Caco-2 (cell line): ENCODE measurements at regions not wholly inside any gene's neighbourhood (a gene's known extent, or its start where the extent isn't known, plus 50 kb on each side); places are given as distances from the start of the nearest gene placed in this dataset.

Experiments used
- BruUV-seq: library from RNA; stranded (reverse); fragments of 400-500 nt; replicated peaks from 2 replicates; lab custom pipeline; 2021; lab: Mats Ljungman, UMichigan
- CTCF ChIA-PET: fragments of 300-600 bp; sonication (Branson Sonifier 250); formaldehyde crosslinking; loops from one replicate; lab custom pipeline; 2022; ENCODE audit warnings: antibody characterized with exemption; lab: Charles Lee
- POLR2A ChIA-PET: fragments of 300-600 bp; sonication (Branson Sonifier 250); formaldehyde crosslinking; loops from one replicate; lab custom pipeline; 2022; ENCODE audit warnings: antibody characterized with exemption; lab: Charles Lee
- DNase-seq, 2 experiments: peaks; one replicate each; pipeline versions ENCODE4 v3.0.0 to v3.0.0-alpha.2; 2020 to 2022
- H3K27me3 ChIP-seq: replicated peaks from 2 replicates; pipeline ENCODE4 v1.6.0; 2011; ENCODE audit warnings: low read length; ENCODE audit not compliant: control insufficient read depth, insufficient read depth
- H3K36me3 ChIP-seq: 2 replicates; pipeline ENCODE4 v1.5.1; 2011; ENCODE audit warnings: low read length; ENCODE audit not compliant: control insufficient read depth, insufficient read depth
- H3K4me1 ChIP-seq: fragments of 250-450 bp; sonication (Bioruptor Pico); 2 replicates; pipeline ENCODE4 v1.5.1; 2020; ENCODE audit warnings: mild to moderate bottlenecking
- H3K4me3 ChIP-seq: 2 replicates; pipeline ENCODE4 v1.5.1; 2011; ENCODE audit warnings: low read depth, mild to moderate bottlenecking, control low read depth, low read length
- H3K9me3 ChIP-seq: fragments of 250-450 bp; sonication (Bioruptor Pico); 2 replicates; pipeline ENCODE4 v1.5.1; 2020; ENCODE audit warnings: mild to moderate bottlenecking, moderate library complexity
- H3K27ac Mint-ChIP-seq: one replicate; pipeline ENCODE4 v1.8.0; 2022; ENCODE audit warnings: mixed read lengths; ENCODE audit not compliant: unreplicated experiment
- H3K27me3 Mint-ChIP-seq: one replicate; pipeline ENCODE4 v1.8.0; 2022; ENCODE audit warnings: mixed read lengths; ENCODE audit not compliant: insufficient read depth, unreplicated experiment
- H3K36me3 Mint-ChIP-seq: one replicate; pipeline ENCODE4 v1.8.0; 2022; ENCODE audit warnings: mild to moderate bottlenecking, mixed read lengths; ENCODE audit not compliant: insufficient read depth, unreplicated experiment
- H3K4me1 Mint-ChIP-seq: one replicate; pipeline ENCODE4 v1.8.0; 2022; ENCODE audit warnings: low read depth, mixed read lengths; ENCODE audit not compliant: unreplicated experiment
- H3K4me3 Mint-ChIP-seq: one replicate; pipeline ENCODE4 v1.8.0; 2022; ENCODE audit warnings: mild to moderate bottlenecking, moderate library complexity, mixed read lengths; ENCODE audit not compliant: unreplicated experiment
- H3K9me3 Mint-ChIP-seq: one replicate; pipeline ENCODE4 v1.8.0; 2022; ENCODE audit warnings: mixed read lengths; ENCODE audit not compliant: unreplicated experiment
- CTCF ChIP-seq, 2 experiments: fragments of 200-600 bp in 1 of 2; IDR thresholded peaks; 1 replicate in 1 of 2; 2 replicates in 1 of 2; pipeline versions ENCODE4 v1.5.1 to v1.8.0; 2011 to 2022; ENCODE audit warnings: antibody characterized with exemption in 1 of 2, control low read depth in 1 of 2, inconsistent platforms in 1 of 2, low read depth in 1 of 2, low read length in 1 of 2, mild to moderate bottlenecking in 1 of 2, moderate library complexity in 1 of 2; ENCODE audit not compliant: insufficient read depth in 1 of 2, severe bottlenecking in 1 of 2, unreplicated experiment in 1 of 2
- intact Hi-C: fragments of 100-400 bp; cut with micrococcal nuclease; formaldehyde crosslinking; loops from one replicate; pipeline ENCODE4 v1.10.0; 2022; ENCODE audit not compliant: unreplicated experiment

GRCh38 chr2:217636991-217637561 lies 365.7 kb downstream of the TNS1 start:
- intact Hi-C loops, result no loop called here
- ChIA-PET POLR2A (no interaction called here), CTCF (no interaction called here)
- Mint-ChIP-seq H3K27ac (no peak overlapping the region), H3K4me1 (no peaks in the 10 kb centered on the region), H3K27me3 (peaks cover 3% of the 10 kb centered on the region), H3K36me3 (no peaks in the 10 kb centered on the region), H3K9me3 (no peaks in the 10 kb centered on the region), H3K4me3 (no peak overlapping the region)
- no TSS peak for BruUV-seq
- Histone ChIP-seq H3K27me3 (no peaks in the 10 kb centered on the region), H3K4me1 (no peaks in the 10 kb centered on the region), H3K4me3 (no peak overlapping the region), H3K9me3 (0 out of 2 replicates have a peak, but pooled peaks cover 5% of the 10 kb centered on the region), H3K36me3 (no peaks in the 10 kb centered on the region)
- TF ChIP-seq CTCF (IDR thresholded peaks at IDR 0.05; ENCODE audit: insufficient read depth in 1 of 2, low read depth in 1 of 2, low read length in 1 of 2, severe bottlenecking in 1 of 2, unreplicated experiment in 1 of 2), result no peak
- DNase-seq, result no peak

- peaks cover 3% of the 10 kb centered on the region for H3K27me3 Mint-ChIP-seq
- no peak overlapping the region for H3K4me3 Mint-ChIP-seq
These were observed 366.2 kb downstream of the TNS1 start for GRCh38 chr2:217636578-217636977.

GRCh38 chr2:217634871-217635270 lies 367.9 kb downstream of the TNS1 start:
- Histone ChIP-seq H3K27me3 (no peaks in the 10 kb centered on the region), H3K4me3 (no peak overlapping the region), H3K9me3 (no peaks in the 10 kb centered on the region), H3K36me3 (no peaks in the 10 kb centered on the region), H3K4me1 (no peaks in the 10 kb centered on the region)
- H3K4me1 Mint-ChIP-seq, result no peaks in the 10 kb centered on the region
- ChIA-PET POLR2A (no interaction called here), CTCF (no interaction called here)
- BruUV-seq, result no TSS peak
- intact Hi-C loops, result no loop called here
- no peaks in the 10 kb centered on the region for H3K9me3 Mint-ChIP-seq
- no peak for TF ChIP-seq CTCF (IDR thresholded peaks at IDR 0.05; ENCODE audit: insufficient read depth in 1 of 2, low read depth in 1 of 2, low read length in 1 of 2, severe bottlenecking in 1 of 2, unreplicated experiment in 1 of 2)
- H3K27ac Mint-ChIP-seq, result no peak overlapping the region
- H3K27me3 Mint-ChIP-seq, result peaks cover 3% of the 10 kb centered on the region
- DNase-seq, result no peak
- no peaks in the 10 kb centered on the region for H3K36me3 Mint-ChIP-seq
- H3K4me3 Mint-ChIP-seq, result no peak overlapping the region

More at GRCh38 chr2:217636578-217636977, 366.2 kb downstream of the TNS1 start:
- Histone ChIP-seq H3K4me1 (no peaks in the 10 kb centered on the region), H3K36me3 (no peaks in the 10 kb centered on the region), H3K27me3 (no peaks in the 10 kb centered on the region), H3K4me3 (no peak overlapping the region), H3K9me3 (0 out of 2 replicates have a peak, but pooled peaks cover 5% of the 10 kb centered on the region)
- ChIA-PET CTCF (no interaction called here), POLR2A (no interaction called here)
- DNase-seq, result no peak
- Mint-ChIP-seq H3K36me3 (no peaks in the 10 kb centered on the region), H3K4me1 (no peaks in the 10 kb centered on the region), H3K27ac (no peak overlapping the region), H3K9me3 (no peaks in the 10 kb centered on the region)
- intact Hi-C loops, result no loop called here
- TF ChIP-seq CTCF (IDR thresholded peaks at IDR 0.05; ENCODE audit: insufficient read depth in 1 of 2, low read depth in 1 of 2, low read length in 1 of 2, severe bottlenecking in 1 of 2, unreplicated experiment in 1 of 2), result no peak
- BruUV-seq, result no TSS peak
